Tibial nerve (tissue), 4 donors: ENCODE measurements at regions not wholly inside any gene's neighbourhood (a gene's known extent, or its start where the extent isn't known, plus 50 kb on each side); places are given as distances from the start of the nearest gene placed in this dataset.

Source experiments
- DNase-seq, 2 donors: peaks; one replicate each; pipeline ENCODE4 v3.0.0-alpha.2; 2019; ENCODE audit warnings: low spot score in 2 of 2
- H3K27ac ChIP-seq, 4 donors: fragments of 200-600 bp; sonication (generic) in 3 of 4; one replicate each; pipeline ENCODE4 v1.5.1; 2017 to 2019; ENCODE audit warnings: mild to moderate bottlenecking in 1 of 4
- H3K27me3 ChIP-seq, 2 donors: fragments of 200-600 bp; sonication (generic) in 1 of 2; one replicate each; pipeline versions ENCODE4 v1.5.1 to v1.6.0; 2017 to 2019
- H3K36me3 ChIP-seq, 3 donors: fragments of 200-600 bp; sonication (generic); one replicate each; pipeline ENCODE4 v1.5.1; 2018 to 2019
- H3K4me1 ChIP-seq, 4 donors: fragments of 200-600 bp; sonication (generic) in 3 of 4; one replicate each; pipeline ENCODE4 v1.5.1; 2017 to 2019
- H3K4me3 ChIP-seq, 4 donors: fragments of 200-600 bp; sonication (generic) in 3 of 4; one replicate each; pipeline ENCODE4 v1.5.1; 2017 to 2019; ENCODE audit warnings: mild to moderate bottlenecking in 1 of 4, moderate library complexity in 1 of 4
- H3K9me3 ChIP-seq, 4 donors: fragments of 200-600 bp; sonication (generic) in 3 of 4; one replicate each; pipeline ENCODE4 v1.5.1; 2017 to 2019
- CTCF ChIP-seq, 5 experiments: fragments of 200-600 bp in 3 of 5; fragments of 450-650 bp in 2 of 5; sonication (generic) in 3 of 5; IDR thresholded peaks; one replicate each; pipeline ENCODE4 v1.5.1; 2016 to 2019; ENCODE audit warnings: antibody characterized with exemption in 5 of 5, mild to moderate bottlenecking in 3 of 5, moderate library complexity in 2 of 5
- EP300 ChIP-seq, 2 donors: sonication (generic); formaldehyde crosslinking; IDR thresholded peaks; one replicate each; pipeline ENCODE4 v1.6.1; 2017; ENCODE audit warnings: antibody characterized with exemption in 2 of 2, mild to moderate bottlenecking in 1 of 2
- POLR2A ChIP-seq, 2 donors: fragments of 450-650 bp; IDR thresholded peaks; one replicate each; pipeline ENCODE4 v1.6.1; 2017; ENCODE audit warnings: antibody characterized with exemption in 2 of 2, mild to moderate bottlenecking in 2 of 2, moderate library complexity in 2 of 2
- WGBS, 2 donors: methylation state at CpG; one replicate each; pipeline ENCODE4 v1.1.5; 2018; 5-methylcytosine and 5-hydroxymethylcytosine counted together

GRCh38 chr10:61153771-61154170 lies 209.8 kb upstream of the RHOBTB1 start:
- Histone ChIP-seq H3K36me3 (no peaks in the 10 kb centered on the region), H3K9me3 (no peaks in the 10 kb centered on the region), H3K27me3 (no peaks in the 10 kb centered on the region), H3K4me3 (no peak overlapping the region), H3K27ac (no peak overlapping the region), H3K4me1 (peaks cover 0 to 8% (median 0%) of the 10 kb centered on the region in 4 donors)
- 60 to 71% methylated on average over 3 of the region's 3 CpGs for WGBS, 2 donors
- TF ChIP-seq CTCF (IDR thresholded peaks at IDR 0.05) = no peak
- no peak for TF ChIP-seq EP300 (IDR thresholded peaks at IDR 0.05)
- TF ChIP-seq POLR2A (IDR thresholded peaks at IDR 0.05) = no peak
- DNase-seq = no peak

- TF ChIP-seq POLR2A (IDR thresholded peaks at IDR 0.05) (no peak), EP300 (IDR thresholded peaks at IDR 0.05) (no peak), CTCF (IDR thresholded peaks at IDR 0.05) (no peak)
- Histone ChIP-seq H3K4me1 (no peaks in the 10 kb centered on the region), H3K9me3 (no peaks in the 10 kb centered on the region), H3K27ac (no peak overlapping the region), H3K36me3 (no peaks in the 10 kb centered on the region), H3K4me3 (no peak overlapping the region), H3K27me3 (no peaks in the 10 kb centered on the region)
- WGBS, 2 donors = 90 to 95% methylated on average over 1 of the region's 1 CpG
- DNase-seq = no peak
Observed at GRCh38 chr10:61151059-61151458, 207.1 kb upstream of the RHOBTB1 start.

- no peak overlapping the region for H3K4me3 ChIP-seq
Observed at GRCh38 chr10:61148451-61148850, 204.5 kb upstream of the RHOBTB1 start.

GRCh38 chr10:61142987-61143386 lies 199.0 kb upstream of the RHOBTB1 start:
- H3K4me3 ChIP-seq = no peak overlapping the region
- no peaks in the 10 kb centered on the region for H3K27me3 ChIP-seq
- no peak for DNase-seq
- WGBS, 2 donors = 91 to 96% methylated on average over 1 of the region's 1 CpG
- H3K36me3 ChIP-seq = no peaks in the 10 kb centered on the region
- H3K4me1 ChIP-seq = peaks cover 0 to 8% (median 0%) of the 10 kb centered on the region in 4 donors
- H3K27ac ChIP-seq = no peak overlapping the region
- TF ChIP-seq EP300 (IDR thresholded peaks at IDR 0.05) (no peak), POLR2A (IDR thresholded peaks at IDR 0.05) (no peak), CTCF (IDR thresholded peaks at IDR 0.05) (no peak)
- no peaks in the 10 kb centered on the region for H3K9me3 ChIP-seq

More at GRCh38 chr10:61148451-61148850, 204.5 kb upstream of the RHOBTB1 start:
- TF ChIP-seq EP300 (IDR thresholded peaks at IDR 0.05) (no peak), CTCF (IDR thresholded peaks at IDR 0.05) (no peak), POLR2A (IDR thresholded peaks at IDR 0.05) (no peak)
- no peak overlapping the region for H3K27ac ChIP-seq
- H3K4me1 ChIP-seq = no peaks in the 10 kb centered on the region
- no peaks in the 10 kb centered on the region for H3K27me3 ChIP-seq
- no peaks in the 10 kb centered on the region for H3K36me3 ChIP-seq
- no peaks in the 10 kb centered on the region for H3K9me3 ChIP-seq
- no peak for DNase-seq

- H3K4me1 ChIP-seq = peaks cover 0 to 8% (median 0%) of the 10 kb centered on the region in 4 donors
- peak in 1 of 2 donors; percentile 66 for DNase-seq
- H3K4me3 ChIP-seq = no peak overlapping the region
- no peak overlapping the region for H3K27ac ChIP-seq
- no peaks in the 10 kb centered on the region for H3K9me3 ChIP-seq
- 17 to 21% methylated on average over 7 of the region's 7 CpGs for WGBS, 2 donors
- H3K27me3 ChIP-seq = no peaks in the 10 kb centered on the region
- TF ChIP-seq EP300 (IDR thresholded peaks at IDR 0.05) = no peak
- peak; percentile 52 to 75 (median 68) for TF ChIP-seq CTCF (IDR thresholded peaks at IDR 0.05)
- H3K36me3 ChIP-seq = no peaks in the 10 kb centered on the region
Observed at GRCh38 chr10:61140765-61141392, 196.9 kb upstream of the RHOBTB1 start.
